Right lobe of liver (tissue), 4 donors: ENCODE measurements at regions not wholly inside any gene's neighbourhood (a gene's known extent, or its start where the extent isn't known, plus 50 kb on each side); places are given as distances from the start of the nearest gene placed in this dataset.

ENCODE experiments used
- POLR2A ChIP-seq: fragments of 450-650 bp; IDR thresholded peaks from one replicate; pipeline ENCODE4 v1.6.1; 2017; ENCODE audit warnings: antibody characterized with exemption, mild to moderate bottlenecking
- TF ChIP-seq, protein P1 (sequence below), 4 donors: fragments of 200-600 bp in 3 of 4; fragments of 450-650 bp in 1 of 4; IDR thresholded peaks; one replicate each; pipeline versions ENCODE4 v1.5.1 to v1.8.0; 2016 to 2022; ENCODE audit warnings: antibody characterized with exemption in 4 of 4, mild to moderate bottlenecking in 2 of 4
- donor health status: DM: no; HTN: no; CAD: no.
- donor health status: DM: no; HTN: no; CAD: no.
- donor health status: DM: no; HTN: yes; CAD: no.

- TF ChIP-seq POLR2A: no peak
- TF ChIP-seq, protein P1, sequence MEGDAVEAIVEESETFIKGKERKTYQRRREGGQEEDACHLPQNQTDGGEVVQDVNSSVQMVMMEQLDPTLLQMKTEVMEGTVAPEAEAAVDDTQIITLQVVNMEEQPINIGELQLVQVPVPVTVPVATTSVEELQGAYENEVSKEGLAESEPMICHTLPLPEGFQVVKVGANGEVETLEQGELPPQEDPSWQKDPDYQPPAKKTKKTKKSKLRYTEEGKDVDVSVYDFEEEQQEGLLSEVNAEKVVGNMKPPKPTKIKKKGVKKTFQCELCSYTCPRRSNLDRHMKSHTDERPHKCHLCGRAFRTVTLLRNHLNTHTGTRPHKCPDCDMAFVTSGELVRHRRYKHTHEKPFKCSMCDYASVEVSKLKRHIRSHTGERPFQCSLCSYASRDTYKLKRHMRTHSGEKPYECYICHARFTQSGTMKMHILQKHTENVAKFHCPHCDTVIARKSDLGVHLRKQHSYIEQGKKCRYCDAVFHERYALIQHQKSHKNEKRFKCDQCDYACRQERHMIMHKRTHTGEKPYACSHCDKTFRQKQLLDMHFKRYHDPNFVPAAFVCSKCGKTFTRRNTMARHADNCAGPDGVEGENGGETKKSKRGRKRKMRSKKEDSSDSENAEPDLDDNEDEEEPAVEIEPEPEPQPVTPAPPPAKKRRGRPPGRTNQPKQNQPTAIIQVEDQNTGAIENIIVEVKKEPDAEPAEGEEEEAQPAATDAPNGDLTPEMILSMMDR (IDR thresholded peaks at IDR 0.05): no peak
These were observed 302.5 kb upstream of the ACVR2A start for GRCh38 chr2:147542351-147542750.
